ENCODE measurements at regions not wholly inside any gene's neighbourhood (a gene's known extent, or its start where the extent isn't known, plus 50 kb on each side); places are given as distances from the start of the nearest gene placed in this dataset.

DNA sequence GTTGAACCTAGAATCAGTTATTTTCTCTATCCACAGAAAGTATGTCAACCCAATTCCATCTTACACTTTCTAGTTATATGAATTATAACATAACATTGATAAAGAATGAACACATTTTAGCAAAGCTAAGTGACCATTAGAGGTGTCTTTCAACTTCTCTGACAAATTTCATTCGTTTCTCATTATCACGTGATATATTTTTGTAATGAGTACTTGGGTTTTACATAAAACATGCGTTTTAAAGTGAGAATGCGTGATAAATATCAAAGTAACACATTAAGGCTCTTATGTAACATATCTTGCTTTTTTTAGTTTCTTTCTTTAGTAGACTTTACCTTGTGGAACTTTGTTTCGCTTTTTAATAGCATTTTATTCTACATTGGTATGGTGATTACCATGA, 1715.1 kb upstream of the IGFBP7 start:
- TF ChIP-seq, protein P1, sequence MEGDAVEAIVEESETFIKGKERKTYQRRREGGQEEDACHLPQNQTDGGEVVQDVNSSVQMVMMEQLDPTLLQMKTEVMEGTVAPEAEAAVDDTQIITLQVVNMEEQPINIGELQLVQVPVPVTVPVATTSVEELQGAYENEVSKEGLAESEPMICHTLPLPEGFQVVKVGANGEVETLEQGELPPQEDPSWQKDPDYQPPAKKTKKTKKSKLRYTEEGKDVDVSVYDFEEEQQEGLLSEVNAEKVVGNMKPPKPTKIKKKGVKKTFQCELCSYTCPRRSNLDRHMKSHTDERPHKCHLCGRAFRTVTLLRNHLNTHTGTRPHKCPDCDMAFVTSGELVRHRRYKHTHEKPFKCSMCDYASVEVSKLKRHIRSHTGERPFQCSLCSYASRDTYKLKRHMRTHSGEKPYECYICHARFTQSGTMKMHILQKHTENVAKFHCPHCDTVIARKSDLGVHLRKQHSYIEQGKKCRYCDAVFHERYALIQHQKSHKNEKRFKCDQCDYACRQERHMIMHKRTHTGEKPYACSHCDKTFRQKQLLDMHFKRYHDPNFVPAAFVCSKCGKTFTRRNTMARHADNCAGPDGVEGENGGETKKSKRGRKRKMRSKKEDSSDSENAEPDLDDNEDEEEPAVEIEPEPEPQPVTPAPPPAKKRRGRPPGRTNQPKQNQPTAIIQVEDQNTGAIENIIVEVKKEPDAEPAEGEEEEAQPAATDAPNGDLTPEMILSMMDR (IDR thresholded peaks at IDR 0.05), result no peak
- TF ChIP-seq ZFX (IDR thresholded peaks at IDR 0.05; ENCODE audit: borderline replicate concordance), result no peak

Measured in 22Rv1 (cell line).